ENCODE measurements at regions not wholly inside any gene's neighbourhood (a gene's known extent, or its start where the extent isn't known, plus 50 kb on each side); places are given as distances from the start of the nearest gene placed in this dataset.

- no peak overlapping the region for H3K4me3 Mint-ChIP-seq
- TF ChIP-seq, protein P1, sequence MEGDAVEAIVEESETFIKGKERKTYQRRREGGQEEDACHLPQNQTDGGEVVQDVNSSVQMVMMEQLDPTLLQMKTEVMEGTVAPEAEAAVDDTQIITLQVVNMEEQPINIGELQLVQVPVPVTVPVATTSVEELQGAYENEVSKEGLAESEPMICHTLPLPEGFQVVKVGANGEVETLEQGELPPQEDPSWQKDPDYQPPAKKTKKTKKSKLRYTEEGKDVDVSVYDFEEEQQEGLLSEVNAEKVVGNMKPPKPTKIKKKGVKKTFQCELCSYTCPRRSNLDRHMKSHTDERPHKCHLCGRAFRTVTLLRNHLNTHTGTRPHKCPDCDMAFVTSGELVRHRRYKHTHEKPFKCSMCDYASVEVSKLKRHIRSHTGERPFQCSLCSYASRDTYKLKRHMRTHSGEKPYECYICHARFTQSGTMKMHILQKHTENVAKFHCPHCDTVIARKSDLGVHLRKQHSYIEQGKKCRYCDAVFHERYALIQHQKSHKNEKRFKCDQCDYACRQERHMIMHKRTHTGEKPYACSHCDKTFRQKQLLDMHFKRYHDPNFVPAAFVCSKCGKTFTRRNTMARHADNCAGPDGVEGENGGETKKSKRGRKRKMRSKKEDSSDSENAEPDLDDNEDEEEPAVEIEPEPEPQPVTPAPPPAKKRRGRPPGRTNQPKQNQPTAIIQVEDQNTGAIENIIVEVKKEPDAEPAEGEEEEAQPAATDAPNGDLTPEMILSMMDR (IDR thresholded peaks at IDR 0.05), result no peak
These were observed 329.5 kb downstream of the ICE1 start for GRCh38 chr5:5751987-5752386.

GRCh38 chr5:5751498-5751897 is 329.0 kb downstream of the ICE1 start:
- DNase-seq, result no peak
- intact Hi-C loops (cut with micrococcal nuclease), result no loop called here
- TF ChIP-seq, protein P1 (IDR thresholded peaks at IDR 0.05), result no peak
- CTCF ChIA-PET, result no interaction called here
- Mint-ChIP-seq H3K27ac (no peak overlapping the region), H3K27me3 (peaks cover 6% of the 10 kb centered on the region), H3K4me3 (no peak overlapping the region), H3K4me1 (ENCODE audit: low read depth) (peaks cover 2% of the 10 kb centered on the region), H3K36me3 (ENCODE audit: low read depth) (no peaks in the 10 kb centered on the region), H3K9me3 (no peaks in the 10 kb centered on the region)
- no peak for ATAC-seq
- POLR2A ChIA-PET, result no interaction called here

More at GRCh38 chr5:5751987-5752386, 329.5 kb downstream of the ICE1 start:
- Mint-ChIP-seq H3K36me3 (ENCODE audit: low read depth) (no peaks in the 10 kb centered on the region), H3K9me3 (no peaks in the 10 kb centered on the region), H3K27me3 (peaks cover 6% of the 10 kb centered on the region), H3K27ac (no peak overlapping the region), H3K4me1 (ENCODE audit: low read depth) (peaks cover 2% of the 10 kb centered on the region)
- intact Hi-C loops (cut with micrococcal nuclease), result no loop called here
- ChIA-PET POLR2A (no interaction called here), CTCF (no interaction called here)
- no peak for DNase-seq
- no peak for ATAC-seq

- Mint-ChIP-seq H3K9me3 (peaks cover 21% of the 10 kb centered on the region), H3K27me3 (no peaks in the 10 kb centered on the region), H3K4me3 (no peak overlapping the region), H3K27ac (no peak overlapping the region), H3K4me1 (ENCODE audit: low read depth) (no peaks in the 10 kb centered on the region), H3K36me3 (ENCODE audit: low read depth) (no peaks in the 10 kb centered on the region)
- intact Hi-C loops (cut with micrococcal nuclease), result no loop called here
- CTCF ChIA-PET, result no interaction called here
- TF ChIP-seq, protein P1 (IDR thresholded peaks at IDR 0.05), result peak; percentile 34
- POLR2A ChIA-PET, result no interaction called here
- DNase-seq (no peak), ATAC-seq (no peak)
These were observed 318.9 kb downstream of the ICE1 start for GRCh38 chr5:5741418-5741817.

- no peak for DNase-seq
- intact Hi-C loops (cut with micrococcal nuclease), result no loop called here
- Mint-ChIP-seq H3K4me1 (ENCODE audit: low read depth) (no peaks in the 10 kb centered on the region), H3K36me3 (ENCODE audit: low read depth) (no peaks in the 10 kb centered on the region), H3K9me3 (peaks cover 8% of the 10 kb centered on the region), H3K27me3 (peaks cover 7% of the 10 kb centered on the region), H3K4me3 (no peak overlapping the region), H3K27ac (no peak overlapping the region)
- ChIA-PET POLR2A (no interaction called here), CTCF (no interaction called here)
- TF ChIP-seq, protein P1 (IDR thresholded peaks at IDR 0.05), result no peak
- ATAC-seq, result no peak
These were observed 317.0 kb downstream of the ICE1 start for GRCh38 chr5:5739490-5739945.

GRCh38 chr5:5738797-5739489 is 316.5 kb downstream of the ICE1 start:
- no peak overlapping the region for H3K27ac Mint-ChIP-seq
- intact Hi-C loops (cut with micrococcal nuclease), result no loop called here
- no peaks in the 10 kb centered on the region for H3K36me3 Mint-ChIP-seq (ENCODE audit: low read depth)
- no peaks in the 10 kb centered on the region for H3K4me1 Mint-ChIP-seq (ENCODE audit: low read depth)
- ChIA-PET CTCF (no interaction called here), POLR2A (no interaction called here)
- ATAC-seq (no peak), DNase-seq (no peak)
- no peak overlapping the region for H3K4me3 Mint-ChIP-seq
- peaks cover 7% of the 10 kb centered on the region for H3K27me3 Mint-ChIP-seq
- TF ChIP-seq, protein P1 (IDR thresholded peaks at IDR 0.05), result no peak
- peaks cover 6% of the 10 kb centered on the region for H3K9me3 Mint-ChIP-seq

Data from activated CD8-positive, alpha-beta T cell treated with anti-CD3 and anti-CD28 coated beads for 36 hours (primary cell).